Uterus (tissue), 3 donors: ENCODE measurements at regions not wholly inside any gene's neighbourhood (a gene's known extent, or its start where the extent isn't known, plus 50 kb on each side); places are given as distances from the start of the nearest gene placed in this dataset.
"Not testable (repeated sequence)": the region's sequence is repeated elsewhere in the genome, so short reads cannot be mapped to it uniquely, and the experiment has no call there.

Source experiments
- DNase-seq, 2 donors: peaks; one replicate each; pipeline ENCODE4 v3.0.0-alpha.2; 2019 to 2020
- H3K27ac ChIP-seq, 2 donors: fragments of 200-600 bp; sonication (generic); 1 replicate in 1 of 2; 2 replicates in 1 of 2; pipeline ENCODE4 v1.5.1; 2016 to 2018
- H3K27me3 ChIP-seq, 2 donors: fragments of 200-600 bp; sonication (generic); one replicate each; pipeline ENCODE4 v1.5.1; 2018 to 2019; ENCODE audit warnings: control low read depth in 1 of 2
- H3K36me3 ChIP-seq, 2 donors: fragments of 200-600 bp; sonication (generic); one replicate each; pipeline ENCODE4 v1.5.1; 2019; ENCODE audit warnings: control low read depth in 1 of 2
- H3K4me1 ChIP-seq, 2 donors: fragments of 200-600 bp; sonication (generic); one replicate each; pipeline ENCODE4 v1.5.1; 2018 to 2019; ENCODE audit warnings: control low read depth in 1 of 2
- H3K4me3 ChIP-seq, 2 donors: fragments of 200-600 bp; sonication (generic); 1 replicate in 1 of 2; 2 replicates in 1 of 2; pipeline ENCODE4 v1.5.1; 2018 to 2019; ENCODE audit warnings: mild to moderate bottlenecking in 1 of 2
- H3K9me3 ChIP-seq, 2 donors: fragments of 200-600 bp; sonication (generic); one replicate each; pipeline ENCODE4 v1.5.1; 2019; ENCODE audit warnings: control low read depth in 1 of 2
- POLR2A ChIP-seq, 2 donors: fragments of 450-650 bp; IDR thresholded peaks; one replicate each; pipeline ENCODE4 v1.6.1; 2016; ENCODE audit warnings: antibody characterized with exemption in 2 of 2, mild to moderate bottlenecking in 1 of 2, moderate library complexity in 1 of 2
- intact Hi-C: fragments of 100-400 bp; cut with DNase I; formaldehyde crosslinking; loops from one replicate; pipeline ENCODE4 v1.15.1; 2023; ENCODE audit warnings: low total_unique reads
- TF ChIP-seq, protein P1 (sequence below), 4 experiments: fragments of 200-600 bp in 2 of 4; fragments of 450-650 bp in 2 of 4; sonication (generic) in 2 of 4; IDR thresholded peaks; one replicate each; pipeline ENCODE4 v1.5.1; 2016 to 2019; ENCODE audit warnings: antibody characterized with exemption in 4 of 4, mild to moderate bottlenecking in 2 of 4, moderate library complexity in 1 of 4
- donor health status: DM: yes; HTN: yes; CAD: no.

GRCh38 chr4:13921805-13922204, 294.3 kb upstream of the BOD1L1 start:
- H3K36me3 ChIP-seq, result no peaks in the 10 kb centered on the region
- intact Hi-C loops, result no loop called here
- no peaks in the 10 kb centered on the region for H3K4me1 ChIP-seq
- H3K4me3 ChIP-seq, result no peak overlapping the region
- H3K27me3 ChIP-seq, result no peaks in the 10 kb centered on the region
- DNase-seq, result no peak
- no peak for TF ChIP-seq POLR2A (IDR thresholded peaks at IDR 0.05)
- TF ChIP-seq, protein P1, sequence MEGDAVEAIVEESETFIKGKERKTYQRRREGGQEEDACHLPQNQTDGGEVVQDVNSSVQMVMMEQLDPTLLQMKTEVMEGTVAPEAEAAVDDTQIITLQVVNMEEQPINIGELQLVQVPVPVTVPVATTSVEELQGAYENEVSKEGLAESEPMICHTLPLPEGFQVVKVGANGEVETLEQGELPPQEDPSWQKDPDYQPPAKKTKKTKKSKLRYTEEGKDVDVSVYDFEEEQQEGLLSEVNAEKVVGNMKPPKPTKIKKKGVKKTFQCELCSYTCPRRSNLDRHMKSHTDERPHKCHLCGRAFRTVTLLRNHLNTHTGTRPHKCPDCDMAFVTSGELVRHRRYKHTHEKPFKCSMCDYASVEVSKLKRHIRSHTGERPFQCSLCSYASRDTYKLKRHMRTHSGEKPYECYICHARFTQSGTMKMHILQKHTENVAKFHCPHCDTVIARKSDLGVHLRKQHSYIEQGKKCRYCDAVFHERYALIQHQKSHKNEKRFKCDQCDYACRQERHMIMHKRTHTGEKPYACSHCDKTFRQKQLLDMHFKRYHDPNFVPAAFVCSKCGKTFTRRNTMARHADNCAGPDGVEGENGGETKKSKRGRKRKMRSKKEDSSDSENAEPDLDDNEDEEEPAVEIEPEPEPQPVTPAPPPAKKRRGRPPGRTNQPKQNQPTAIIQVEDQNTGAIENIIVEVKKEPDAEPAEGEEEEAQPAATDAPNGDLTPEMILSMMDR (IDR thresholded peaks at IDR 0.05), result no peak
- H3K27ac ChIP-seq, result no peak overlapping the region
- no peaks in the 10 kb centered on the region for H3K9me3 ChIP-seq

- H3K27me3 ChIP-seq, result no peaks in the 10 kb centered on the region
- H3K36me3 ChIP-seq, result no peaks in the 10 kb centered on the region
- no peak for TF ChIP-seq POLR2A (IDR thresholded peaks at IDR 0.05)
- TF ChIP-seq, protein P1 (IDR thresholded peaks at IDR 0.05), result no peak
- DNase-seq, result no peak
- H3K4me1 ChIP-seq, result no peaks in the 10 kb centered on the region
- H3K9me3 ChIP-seq, result no peaks in the 10 kb centered on the region
- intact Hi-C loops, result no loop called here
- H3K4me3 ChIP-seq, result no peak overlapping the region
- H3K27ac ChIP-seq, result no peak overlapping the region
These were observed 294.9 kb upstream of the BOD1L1 start for GRCh38 chr4:13922459-13922858.

DNA sequence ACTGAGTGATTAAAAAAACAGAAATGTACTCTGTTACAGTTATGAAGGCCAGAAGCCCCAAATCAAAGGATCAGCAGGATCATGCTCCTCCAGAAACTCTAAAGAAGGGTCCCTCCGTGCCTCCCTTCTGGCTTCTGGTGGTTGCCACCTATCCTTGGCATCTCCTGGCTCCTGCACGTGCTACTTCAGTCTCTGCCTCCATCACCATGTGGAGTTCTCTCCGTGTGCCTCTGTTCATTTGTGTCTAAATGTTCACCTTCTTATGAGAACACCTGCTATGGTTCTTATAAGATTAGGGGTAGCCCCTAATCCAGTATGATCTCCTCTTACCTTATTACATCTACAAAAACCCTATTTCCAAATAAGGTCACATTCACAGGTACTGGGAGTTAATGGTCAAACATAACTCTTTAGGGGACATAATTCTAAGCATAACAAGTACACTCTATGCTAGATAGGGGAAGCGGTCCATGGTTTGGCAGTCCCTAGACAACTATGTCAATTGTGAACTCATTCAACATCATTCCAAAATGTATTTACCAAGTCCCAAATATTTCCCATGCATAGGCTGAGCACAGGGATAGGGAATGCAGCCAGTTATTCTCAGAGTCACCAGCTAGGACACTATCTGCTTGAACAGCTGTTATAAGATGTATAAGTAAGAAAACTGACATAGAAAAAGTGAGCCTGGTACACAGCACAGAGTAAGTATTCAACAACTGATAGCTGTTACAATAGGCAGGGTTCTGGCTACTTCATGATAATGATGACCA, 295.5 kb upstream of the BOD1L1 start:
- no peaks in the 10 kb centered on the region for H3K27me3 ChIP-seq
- no peak for DNase-seq
- intact Hi-C loops, result no loop called here
- no peaks in the 10 kb centered on the region for H3K9me3 ChIP-seq
- H3K27ac ChIP-seq, result no peak overlapping the region
- no peaks in the 10 kb centered on the region for H3K36me3 ChIP-seq
- H3K4me1 ChIP-seq, result no peaks in the 10 kb centered on the region
- TF ChIP-seq, protein P1 (IDR thresholded peaks at IDR 0.05), result no peak
- no peak for TF ChIP-seq POLR2A (IDR thresholded peaks at IDR 0.05)
- no peak overlapping the region for H3K4me3 ChIP-seq

DNA sequence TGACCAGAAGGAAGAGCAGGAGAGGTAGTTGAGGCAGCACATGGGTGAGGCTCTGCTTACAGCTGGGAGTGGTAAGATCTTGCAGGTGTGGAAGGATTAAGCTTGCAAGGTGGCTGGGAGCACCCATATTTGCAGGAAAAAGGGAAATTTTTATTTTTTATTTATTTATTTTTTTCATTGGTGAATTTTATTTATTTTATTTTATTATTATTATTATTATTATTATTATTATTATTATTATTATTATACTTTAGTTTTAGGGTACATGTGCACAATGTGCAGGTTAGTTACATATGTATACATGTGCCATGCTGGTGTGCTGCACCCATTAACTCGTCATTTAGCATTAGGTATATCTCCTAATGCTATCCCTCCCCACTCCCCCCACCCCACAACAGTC, 297.4 kb upstream of the BOD1L1 start:
- H3K27me3 ChIP-seq, H3K36me3 ChIP-seq, H3K4me1 ChIP-seq, H3K27ac ChIP-seq, intact Hi-C loops, H3K9me3 ChIP-seq, DNase-seq, H3K4me3 ChIP-seq: not testable (repeated sequence)

DNA sequence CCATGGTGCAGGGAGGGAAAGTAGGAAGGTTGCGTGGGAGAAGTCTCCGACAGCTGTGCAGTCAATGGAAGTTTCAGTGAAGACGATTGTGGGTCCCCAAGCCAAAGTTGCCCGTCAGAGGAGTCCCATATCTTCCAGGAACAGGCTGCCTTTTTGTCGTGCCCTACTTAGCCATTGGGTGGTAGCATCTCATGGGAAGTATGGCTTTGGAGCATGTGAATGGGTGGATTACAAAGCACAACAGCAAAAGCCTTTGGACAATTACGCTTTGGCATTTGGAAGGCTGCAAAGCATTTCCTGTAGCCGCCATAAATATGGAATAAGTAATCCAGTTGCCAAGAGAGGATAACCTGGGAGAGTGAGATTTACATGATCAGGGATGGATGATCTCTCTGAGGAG, 300.7 kb upstream of the BOD1L1 start:
- H3K4me1 ChIP-seq, result no peaks in the 10 kb centered on the region
- intact Hi-C loops, result no loop called here
- H3K27ac ChIP-seq, result no peak overlapping the region
- no peaks in the 10 kb centered on the region for H3K9me3 ChIP-seq
- H3K4me3 ChIP-seq, result no peak overlapping the region
- DNase-seq, result no peak
- TF ChIP-seq, protein P1 (IDR thresholded peaks at IDR 0.05), result no peak
- TF ChIP-seq POLR2A (IDR thresholded peaks at IDR 0.05), result no peak
- no peaks in the 10 kb centered on the region for H3K36me3 ChIP-seq
- H3K27me3 ChIP-seq, result no peaks in the 10 kb centered on the region

- TF ChIP-seq POLR2A (IDR thresholded peaks at IDR 0.05), result no peak
- TF ChIP-seq, protein P1 (IDR thresholded peaks at IDR 0.05), result no peak
- H3K9me3 ChIP-seq, result no peaks in the 10 kb centered on the region
- no peak overlapping the region for H3K4me3 ChIP-seq
- no peak for DNase-seq
- H3K4me1 ChIP-seq, result no peaks in the 10 kb centered on the region
- H3K27ac ChIP-seq, result no peak overlapping the region
- no peaks in the 10 kb centered on the region for H3K36me3 ChIP-seq
- H3K27me3 ChIP-seq, result no peaks in the 10 kb centered on the region
- intact Hi-C loops, result no loop called here
These were observed 302.6 kb upstream of the BOD1L1 start for GRCh38 chr4:13930155-13930554.
